ENCODE measurements at regions not wholly inside any gene's neighbourhood (a gene's known extent, or its start where the extent isn't known, plus 50 kb on each side); places are given as distances from the start of the nearest gene placed in this dataset.

DNA sequence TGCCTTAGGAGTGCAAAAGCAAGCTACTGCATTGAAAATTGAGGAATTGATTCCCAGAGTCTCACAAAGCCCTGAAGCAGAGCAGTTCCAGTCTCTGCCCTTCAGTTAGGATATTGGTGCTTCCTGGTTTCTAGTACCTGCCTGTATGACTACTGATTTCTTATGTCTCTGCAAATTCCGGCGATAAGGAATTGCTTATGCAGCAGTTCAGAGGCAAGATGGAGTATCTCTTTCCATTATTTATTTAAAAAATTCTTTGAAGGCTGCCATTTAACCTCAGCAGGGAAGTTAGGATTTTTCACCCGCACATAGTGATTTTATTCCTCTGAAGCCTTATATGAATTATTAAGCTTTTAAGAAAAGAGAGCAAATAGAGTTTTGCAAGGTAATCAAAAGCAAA is 184.9 kb upstream of the SSTR1 start:
- CTCF ChIA-PET, result no interaction called here
- H3K4me1 Mint-ChIP-seq (ENCODE audit: low read depth, unreplicated experiment), result no peaks in the 10 kb centered on the region
- H3K4me3 Mint-ChIP-seq (ENCODE audit: low read depth, unreplicated experiment), result no peak overlapping the region
- no peaks in the 10 kb centered on the region for H3K9me3 Mint-ChIP-seq (ENCODE audit: low read depth, unreplicated experiment)
- peaks cover 17% of the 10 kb centered on the region for H3K27me3 Mint-ChIP-seq (ENCODE audit: unreplicated experiment)
- TF ChIP-seq, protein P1, sequence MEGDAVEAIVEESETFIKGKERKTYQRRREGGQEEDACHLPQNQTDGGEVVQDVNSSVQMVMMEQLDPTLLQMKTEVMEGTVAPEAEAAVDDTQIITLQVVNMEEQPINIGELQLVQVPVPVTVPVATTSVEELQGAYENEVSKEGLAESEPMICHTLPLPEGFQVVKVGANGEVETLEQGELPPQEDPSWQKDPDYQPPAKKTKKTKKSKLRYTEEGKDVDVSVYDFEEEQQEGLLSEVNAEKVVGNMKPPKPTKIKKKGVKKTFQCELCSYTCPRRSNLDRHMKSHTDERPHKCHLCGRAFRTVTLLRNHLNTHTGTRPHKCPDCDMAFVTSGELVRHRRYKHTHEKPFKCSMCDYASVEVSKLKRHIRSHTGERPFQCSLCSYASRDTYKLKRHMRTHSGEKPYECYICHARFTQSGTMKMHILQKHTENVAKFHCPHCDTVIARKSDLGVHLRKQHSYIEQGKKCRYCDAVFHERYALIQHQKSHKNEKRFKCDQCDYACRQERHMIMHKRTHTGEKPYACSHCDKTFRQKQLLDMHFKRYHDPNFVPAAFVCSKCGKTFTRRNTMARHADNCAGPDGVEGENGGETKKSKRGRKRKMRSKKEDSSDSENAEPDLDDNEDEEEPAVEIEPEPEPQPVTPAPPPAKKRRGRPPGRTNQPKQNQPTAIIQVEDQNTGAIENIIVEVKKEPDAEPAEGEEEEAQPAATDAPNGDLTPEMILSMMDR (IDR thresholded peaks at IDR 0.05; ENCODE audit: unreplicated experiment), result no peak
- DNase-seq, result no peak
- intact Hi-C loops (cut with micrococcal nuclease; ENCODE audit: unreplicated experiment), result no loop called here
- H3K36me3 Mint-ChIP-seq (ENCODE audit: insufficient read depth, unreplicated experiment), result no peaks in the 10 kb centered on the region
- no TSS peak for BruUV-seq (replicated peaks)
- no peak overlapping the region for H3K27ac Mint-ChIP-seq (ENCODE audit: unreplicated experiment)

DNA sequence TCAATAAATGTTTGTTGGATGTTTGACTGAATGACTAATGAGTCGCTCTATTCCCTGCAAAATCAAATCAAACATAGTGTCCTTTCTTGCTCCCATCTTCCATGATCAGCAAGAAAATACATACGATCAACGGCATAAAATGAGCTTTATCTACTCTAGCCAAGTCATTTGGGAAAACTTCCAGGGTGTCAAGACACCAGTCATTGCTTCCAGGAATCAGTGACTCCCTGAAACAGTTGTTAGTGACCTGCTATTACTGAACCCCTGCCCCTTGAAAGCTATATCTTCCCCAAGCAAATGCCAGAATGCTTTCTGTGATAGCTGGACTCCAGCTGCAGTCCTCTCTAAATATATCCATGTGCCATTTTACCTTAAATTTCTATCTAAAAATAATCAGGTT is 169.5 kb upstream of the SSTR1 start:
- Mint-ChIP-seq H3K4me1 (ENCODE audit: low read depth, unreplicated experiment) (no peaks in the 10 kb centered on the region), H3K36me3 (ENCODE audit: insufficient read depth, unreplicated experiment) (no peaks in the 10 kb centered on the region), H3K27me3 (ENCODE audit: unreplicated experiment) (no peaks in the 10 kb centered on the region), H3K27ac (ENCODE audit: unreplicated experiment) (no peak overlapping the region), H3K4me3 (ENCODE audit: low read depth, unreplicated experiment) (no peak overlapping the region), H3K9me3 (ENCODE audit: low read depth, unreplicated experiment) (no peaks in the 10 kb centered on the region)
- TF ChIP-seq, protein P1 (IDR thresholded peaks at IDR 0.05; ENCODE audit: unreplicated experiment), result no peak
- no TSS peak for BruUV-seq (replicated peaks)
- DNase-seq, result no peak
- intact Hi-C loops (cut with micrococcal nuclease; ENCODE audit: unreplicated experiment), result no loop called here
- CTCF ChIA-PET, result no interaction called here

DNA sequence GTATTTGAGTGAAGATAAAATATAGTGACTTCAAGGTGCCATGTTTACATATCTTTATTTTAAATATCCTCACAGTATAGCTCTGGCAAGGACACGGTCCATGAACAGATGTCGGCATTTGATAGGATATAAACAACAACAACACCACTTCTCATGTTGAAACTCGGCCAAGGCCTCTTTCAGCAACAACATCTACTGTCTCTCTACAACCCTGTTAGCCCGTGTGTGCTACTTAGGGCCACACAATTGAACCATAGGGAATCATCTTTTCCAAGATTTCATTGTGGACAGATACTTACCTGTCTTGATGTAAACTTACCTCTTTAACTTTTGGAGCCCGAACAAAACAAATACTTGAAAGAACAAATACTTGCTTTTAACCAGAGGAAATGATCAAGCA is 168.7 kb upstream of the SSTR1 start:
- no peak for DNase-seq
- intact Hi-C loops (cut with micrococcal nuclease; ENCODE audit: unreplicated experiment), result no loop called here
- TF ChIP-seq, protein P1 (IDR thresholded peaks at IDR 0.05; ENCODE audit: unreplicated experiment), result no peak
- CTCF ChIA-PET, result no interaction called here
- Mint-ChIP-seq H3K4me1 (ENCODE audit: low read depth, unreplicated experiment) (no peaks in the 10 kb centered on the region), H3K27me3 (ENCODE audit: unreplicated experiment) (no peaks in the 10 kb centered on the region), H3K9me3 (ENCODE audit: low read depth, unreplicated experiment) (no peaks in the 10 kb centered on the region), H3K36me3 (ENCODE audit: insufficient read depth, unreplicated experiment) (no peaks in the 10 kb centered on the region), H3K27ac (ENCODE audit: unreplicated experiment) (no peak overlapping the region), H3K4me3 (ENCODE audit: low read depth, unreplicated experiment) (no peak overlapping the region)
- BruUV-seq (replicated peaks), result no TSS peak

DNA sequence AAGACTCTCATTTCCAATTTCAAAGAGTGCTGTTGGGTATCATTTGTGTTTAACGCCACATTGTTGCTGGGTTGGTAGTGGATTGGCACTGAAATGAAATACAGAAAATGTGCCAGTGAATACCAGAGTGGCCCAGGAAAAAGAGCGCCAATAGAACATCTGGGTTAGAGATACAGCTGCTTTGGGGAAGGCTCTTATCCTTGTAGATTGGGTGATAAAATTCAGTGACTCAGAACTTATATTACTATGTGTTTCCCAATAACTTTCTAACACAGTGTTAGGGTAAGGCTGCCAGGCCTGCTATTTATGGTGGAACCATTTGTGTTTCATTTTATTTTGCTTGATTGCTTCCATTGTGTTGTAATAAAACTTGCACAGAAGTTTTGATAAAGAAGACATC is 168.2 kb upstream of the SSTR1 start:
- H3K27me3 Mint-ChIP-seq (ENCODE audit: unreplicated experiment), result no peaks in the 10 kb centered on the region
- H3K27ac Mint-ChIP-seq (ENCODE audit: unreplicated experiment), result no peak overlapping the region
- no peak overlapping the region for H3K4me3 Mint-ChIP-seq (ENCODE audit: low read depth, unreplicated experiment)
- H3K9me3 Mint-ChIP-seq (ENCODE audit: low read depth, unreplicated experiment), result no peaks in the 10 kb centered on the region
- no peaks in the 10 kb centered on the region for H3K36me3 Mint-ChIP-seq (ENCODE audit: insufficient read depth, unreplicated experiment)
- H3K4me1 Mint-ChIP-seq (ENCODE audit: low read depth, unreplicated experiment), result no peaks in the 10 kb centered on the region
- CTCF ChIA-PET, result no interaction called here
- TF ChIP-seq, protein P1 (IDR thresholded peaks at IDR 0.05; ENCODE audit: unreplicated experiment), result no peak
- DNase-seq, result no peak
- no TSS peak for BruUV-seq (replicated peaks)
- intact Hi-C loops (cut with micrococcal nuclease; ENCODE audit: unreplicated experiment), result no loop called here

DNA sequence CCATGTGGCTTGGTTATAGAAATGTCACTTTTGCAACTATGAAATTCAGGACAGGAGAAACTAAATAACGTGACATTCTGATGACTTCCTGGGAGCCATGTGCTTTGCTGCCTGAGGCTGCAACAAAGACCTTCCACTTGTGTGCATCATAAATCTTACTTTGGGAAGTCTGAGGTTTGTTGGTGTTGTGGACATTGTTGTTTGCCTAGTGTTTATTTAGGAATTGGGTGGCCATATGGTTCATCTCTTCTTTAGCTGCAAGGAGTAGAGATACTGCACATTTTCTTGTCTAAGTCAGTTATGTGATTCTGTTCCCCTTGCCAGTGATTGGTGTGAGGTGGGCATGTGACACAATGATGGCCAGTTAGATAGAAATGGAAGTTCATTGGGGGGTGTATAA is 167.3 kb upstream of the SSTR1 start:
- no peaks in the 10 kb centered on the region for H3K27me3 Mint-ChIP-seq (ENCODE audit: unreplicated experiment)
- intact Hi-C loops (cut with micrococcal nuclease; ENCODE audit: unreplicated experiment), result no loop called here
- no peak overlapping the region for H3K27ac Mint-ChIP-seq (ENCODE audit: unreplicated experiment)
- H3K9me3 Mint-ChIP-seq (ENCODE audit: low read depth, unreplicated experiment), result no peaks in the 10 kb centered on the region
- no peak for DNase-seq
- H3K4me3 Mint-ChIP-seq (ENCODE audit: low read depth, unreplicated experiment), result no peak overlapping the region
- CTCF ChIA-PET, result no interaction called here
- BruUV-seq (replicated peaks), result no TSS peak
- no peaks in the 10 kb centered on the region for H3K36me3 Mint-ChIP-seq (ENCODE audit: insufficient read depth, unreplicated experiment)
- H3K4me1 Mint-ChIP-seq (ENCODE audit: low read depth, unreplicated experiment), result no peaks in the 10 kb centered on the region
- TF ChIP-seq, protein P1 (IDR thresholded peaks at IDR 0.05; ENCODE audit: unreplicated experiment), result no peak

Data from Calu3 (cell line).